HG03342 (cell line): ENCODE measurements at regions not wholly inside any gene's neighbourhood (a gene's known extent, or its start where the extent isn't known, plus 50 kb on each side); places are given as distances from the start of the nearest gene placed in this dataset.

ENCODE experiments used
- ATAC-seq: cut with Tn5 transposase; IDR thresholded peaks from one replicate; pipeline ENCODE4 v1.9.1; 2021; ENCODE audit warnings: mild to moderate bottlenecking, moderate library complexity; ENCODE audit not compliant: unreplicated experiment

DNA sequence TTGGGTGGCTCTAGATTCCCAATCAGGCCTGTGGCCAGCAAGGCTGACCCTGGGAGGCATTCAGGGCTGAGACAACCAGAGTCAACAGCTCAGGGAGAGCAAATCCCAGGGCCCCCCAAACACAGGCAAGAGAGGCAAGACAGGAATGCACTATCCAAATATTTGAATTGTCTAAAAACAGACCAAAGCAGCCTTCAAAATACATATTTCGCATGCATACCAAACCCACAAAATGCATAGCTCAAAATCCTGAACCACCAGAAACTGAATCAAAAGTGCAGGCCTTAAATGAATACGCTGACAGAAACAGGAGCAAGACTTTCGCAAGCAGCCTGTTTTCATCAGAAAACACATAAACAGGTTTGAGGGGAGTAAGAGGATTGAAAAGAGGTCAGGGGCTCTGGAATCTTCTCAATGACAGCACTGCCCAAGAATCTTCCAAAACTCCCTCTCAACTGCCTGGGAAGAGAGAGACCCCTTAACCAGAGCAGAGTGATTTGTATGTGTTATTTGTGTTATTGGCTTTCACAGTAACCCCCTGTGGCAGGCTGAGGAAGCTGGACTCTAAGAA, 213.6 kb upstream of the CDH5 start:
- ATAC-seq: no peak

DNA sequence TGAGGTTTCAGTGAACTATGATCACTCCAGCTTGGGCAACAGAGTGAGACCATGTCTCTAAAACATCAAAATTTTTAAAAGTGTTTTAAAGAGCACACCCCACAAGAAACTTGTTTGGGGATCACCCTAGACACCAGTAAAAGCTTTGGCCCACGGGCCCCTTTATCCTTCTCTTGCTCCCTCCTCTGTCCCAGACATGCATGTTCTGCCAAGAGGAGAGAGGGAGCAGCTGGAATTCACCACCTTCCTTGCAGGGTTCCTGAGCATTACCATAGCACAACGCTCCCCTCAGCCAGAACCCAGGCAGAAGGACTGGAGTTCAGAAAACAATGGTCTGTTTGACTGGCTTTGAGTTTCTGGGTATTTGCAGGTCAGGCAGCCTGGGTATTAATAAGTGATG, 214.3 kb upstream of the CDH5 start:
- no peak for ATAC-seq

DNA sequence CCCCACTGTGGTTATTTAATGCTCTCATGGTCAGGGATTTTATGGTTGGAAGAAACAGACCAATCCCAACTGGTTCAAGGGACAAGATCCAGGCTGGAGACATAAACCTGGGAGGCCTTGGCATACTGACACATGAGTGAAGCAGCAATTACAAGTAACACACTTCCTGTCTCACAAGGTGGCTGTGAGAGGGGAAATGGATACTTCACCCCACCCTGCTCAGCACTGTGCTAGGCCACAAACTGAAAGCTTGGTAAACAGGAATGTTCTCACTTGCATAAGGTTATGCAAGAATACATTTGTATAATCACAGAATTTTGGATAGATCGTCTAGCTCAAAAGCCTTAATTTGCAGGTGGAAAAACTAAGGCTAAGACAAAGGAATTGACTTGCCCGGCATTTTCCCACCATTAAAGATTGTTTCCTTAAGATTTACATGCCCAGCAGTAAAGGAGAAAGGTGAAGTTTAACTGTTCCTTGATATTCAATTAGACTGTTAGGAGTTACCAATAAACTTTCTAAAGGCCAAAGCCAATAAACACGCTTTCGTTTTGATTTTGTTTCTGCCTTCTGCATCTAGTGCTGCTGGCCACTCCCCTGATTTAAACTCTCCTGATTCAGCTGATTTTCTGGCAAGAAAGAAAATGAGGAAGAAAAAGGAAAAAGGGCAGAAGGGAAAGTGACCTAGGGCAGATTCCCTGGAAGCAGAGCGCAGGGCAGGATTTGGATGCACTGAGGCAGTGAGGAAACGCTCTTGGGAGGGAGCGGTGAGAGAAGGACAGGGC, 215.6 kb upstream of the CDH5 start:
- ATAC-seq: no peak

DNA sequence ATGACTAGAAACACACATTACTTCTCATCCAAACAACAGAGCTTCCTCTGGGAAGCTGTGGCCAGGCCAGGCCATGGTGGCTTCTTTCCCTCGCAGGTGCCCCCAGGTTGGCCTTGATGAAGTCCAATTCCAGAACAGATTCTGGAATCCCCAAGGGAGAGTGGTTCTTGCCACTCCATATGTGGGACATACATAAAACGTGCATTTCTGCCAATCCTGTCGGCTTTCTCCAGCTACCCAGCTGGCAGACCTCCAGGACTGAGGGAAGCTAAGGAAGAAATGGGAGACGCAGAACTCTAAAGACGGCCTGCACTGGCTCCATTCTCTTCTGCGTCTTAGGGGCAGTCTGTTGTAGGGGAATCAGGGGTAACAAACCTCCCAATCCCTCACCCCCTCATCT, 219.2 kb upstream of the CDH5 start:
- ATAC-seq: no peak

DNA sequence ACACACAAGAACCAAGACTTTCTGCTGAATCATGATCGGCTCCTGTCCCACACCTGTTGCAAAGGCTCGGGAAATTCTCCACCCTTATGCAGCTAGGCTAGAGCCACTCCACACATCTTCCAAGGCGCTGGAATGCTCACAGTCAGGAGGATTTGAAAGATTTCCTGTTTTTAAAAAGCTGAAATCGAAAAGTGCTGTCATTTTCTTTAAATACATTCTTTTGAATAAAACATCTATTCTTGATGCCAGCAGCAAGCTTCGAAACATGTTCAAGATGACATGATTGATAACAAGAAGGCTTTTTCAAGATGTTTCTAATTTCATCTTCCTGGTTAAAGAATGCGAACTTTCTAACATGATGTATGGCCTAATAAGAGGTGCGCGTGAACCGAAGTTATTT, 219.7 kb upstream of the CDH5 start:
- no peak for ATAC-seq

DNA sequence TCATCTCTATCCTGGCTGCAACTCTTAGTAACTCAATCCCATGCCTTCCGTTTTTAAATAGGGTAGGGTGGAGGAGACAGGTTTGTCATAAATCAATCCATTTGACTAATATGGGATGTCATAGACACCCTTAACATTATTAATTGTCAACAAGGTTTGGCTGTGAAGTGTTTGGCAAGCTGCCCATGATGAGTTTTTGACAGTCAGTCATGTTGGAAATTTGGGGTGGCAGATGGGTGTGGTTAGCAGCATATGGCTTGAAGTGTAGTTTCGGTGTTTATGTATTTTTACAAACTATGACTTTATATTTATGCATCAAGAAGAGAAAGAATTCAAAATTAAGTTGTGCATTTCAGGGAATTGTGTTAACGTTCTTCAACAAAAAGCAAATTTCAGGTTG, 221.8 kb upstream of the CDH5 start:
- ATAC-seq: no peak

DNA sequence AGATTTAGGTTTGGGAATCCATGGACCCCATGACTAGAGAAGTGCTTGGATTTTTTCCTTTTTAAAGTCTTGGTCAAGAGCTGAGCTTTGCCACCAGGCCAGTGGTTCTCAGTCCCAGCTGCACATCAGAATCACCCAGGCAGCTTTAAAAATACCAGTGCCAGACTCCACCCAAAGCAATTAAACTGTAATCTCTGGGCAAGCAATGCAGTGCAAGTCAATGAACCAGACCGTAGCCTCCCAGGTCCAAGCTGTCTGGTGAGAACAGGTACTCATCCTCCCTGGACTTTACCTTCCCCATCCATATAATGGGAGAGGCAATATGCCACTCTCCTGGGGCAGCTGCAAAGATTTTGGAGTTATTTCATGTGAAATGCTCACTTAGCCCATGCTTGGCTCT, 223.1 kb upstream of the CDH5 start:
- ATAC-seq: no peak

DNA sequence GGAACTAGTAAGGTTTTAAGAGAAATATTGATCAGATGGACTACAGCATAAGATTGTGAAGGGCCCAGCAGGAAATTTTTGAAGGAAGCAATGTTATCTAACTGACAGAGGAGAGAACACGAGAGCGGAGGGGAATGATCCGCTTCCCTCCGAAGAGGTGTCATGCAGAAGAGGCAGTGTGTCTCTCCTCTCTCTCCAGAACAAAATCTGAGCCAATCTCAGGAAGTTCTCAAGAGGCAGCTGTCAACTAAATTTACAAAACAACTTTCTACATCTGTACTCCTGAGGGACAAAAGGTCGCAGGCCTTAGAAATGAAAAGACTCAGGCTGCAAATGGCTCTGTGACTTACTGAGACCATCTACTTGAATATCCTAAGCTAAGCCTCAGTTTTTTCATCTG, 224.6 kb upstream of the CDH5 start:
- no peak for ATAC-seq

DNA sequence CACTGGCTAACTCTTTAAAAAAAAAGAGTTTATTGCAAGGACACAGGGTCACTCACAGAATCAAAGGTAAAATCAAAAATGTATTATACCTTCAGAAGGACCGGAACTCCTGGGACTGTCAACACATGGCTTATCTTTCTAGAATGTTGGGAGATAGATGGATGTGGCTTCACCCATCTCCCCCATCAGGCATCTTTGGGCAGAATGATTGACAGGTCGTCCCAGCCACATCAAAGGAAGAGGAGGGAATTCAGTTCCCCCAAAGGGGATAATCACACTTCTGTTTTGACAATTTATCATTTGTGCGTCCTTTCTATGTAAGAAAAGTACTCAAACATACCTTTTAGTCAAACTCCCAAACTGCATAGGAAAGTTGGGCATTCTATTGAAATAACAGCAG, 228.6 kb upstream of the CDH5 start:
- ATAC-seq: no peak

DNA sequence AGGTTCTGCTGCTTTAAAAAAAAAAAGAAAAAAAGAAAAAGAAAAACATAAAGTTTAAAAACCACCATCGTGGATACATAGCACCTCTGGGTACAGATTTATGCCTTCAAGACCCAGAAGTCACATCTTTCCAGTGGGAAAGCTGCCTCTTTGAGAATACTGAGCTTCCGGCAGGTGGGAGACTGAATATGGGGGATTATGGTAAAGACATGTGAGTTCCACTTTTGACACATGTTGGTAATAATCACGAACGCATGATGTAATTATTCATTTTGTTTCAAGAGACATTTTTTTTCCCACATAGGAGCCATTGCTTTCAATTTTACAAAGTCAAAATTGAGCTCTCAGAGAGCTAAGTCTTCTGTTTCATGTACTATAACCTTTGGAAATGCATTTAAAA, 229.7 kb upstream of the CDH5 start:
- no peak for ATAC-seq

DNA sequence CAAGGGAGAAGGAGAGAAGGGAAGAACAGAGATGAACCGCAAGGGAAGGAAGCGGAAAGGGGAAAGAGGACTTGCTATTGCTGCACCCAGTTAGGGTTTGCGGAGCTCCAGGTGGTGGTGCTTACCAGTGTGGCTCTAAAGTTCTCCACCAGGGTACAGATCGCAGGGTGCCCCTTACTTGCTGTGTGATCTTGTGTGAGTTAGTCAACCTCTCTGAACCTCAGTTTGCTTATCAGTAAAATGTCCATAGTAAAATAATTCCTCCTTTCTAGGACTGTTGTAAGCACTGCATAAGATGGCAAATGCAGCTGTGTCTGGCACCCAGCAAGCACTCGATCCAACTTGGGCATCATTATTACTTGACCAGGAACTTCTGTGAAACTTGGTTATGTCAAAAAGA, 230.7 kb upstream of the CDH5 start:
- ATAC-seq: no peak

DNA sequence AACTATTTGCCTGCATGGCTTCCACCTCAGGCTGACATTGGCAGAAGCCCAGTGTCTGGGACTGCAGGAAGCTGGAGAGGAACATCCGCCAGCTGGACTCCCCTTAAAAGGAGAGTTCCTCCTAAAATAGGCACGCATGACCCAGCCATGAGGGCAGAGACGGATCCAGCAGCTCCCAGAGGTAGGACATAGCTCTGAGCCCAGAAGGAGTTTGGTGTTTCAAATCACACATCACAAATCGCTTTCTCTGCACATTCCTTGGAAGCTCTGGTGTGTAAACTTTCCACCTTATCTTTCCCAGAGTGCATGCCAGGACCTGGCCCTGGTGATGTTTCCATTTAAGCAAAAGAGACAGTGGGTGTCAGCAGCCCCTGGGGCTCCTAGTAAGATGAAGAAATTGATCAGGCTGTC, 231.1 kb upstream of the CDH5 start:
- no peak for ATAC-seq

DNA sequence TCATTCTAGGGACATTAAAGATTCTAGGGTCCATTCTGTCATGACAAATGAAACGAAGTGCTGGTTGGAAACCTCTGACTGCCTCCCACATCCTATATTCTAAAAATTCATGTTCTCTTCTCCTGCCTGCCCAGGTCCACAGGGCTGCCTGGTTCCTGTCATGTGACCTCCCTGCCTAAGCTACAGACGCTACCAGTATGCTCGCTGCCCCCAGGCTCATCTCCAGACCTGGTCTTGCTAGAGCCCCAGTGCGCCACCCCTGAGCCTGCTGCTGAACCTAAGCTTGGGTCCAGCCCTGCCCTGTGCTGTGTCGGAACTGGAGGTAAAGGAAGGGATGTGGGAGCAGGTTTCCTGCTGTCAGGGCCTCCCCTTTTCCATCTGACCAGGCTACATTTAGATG, 231.6 kb upstream of the CDH5 start:
- ATAC-seq: no peak

DNA sequence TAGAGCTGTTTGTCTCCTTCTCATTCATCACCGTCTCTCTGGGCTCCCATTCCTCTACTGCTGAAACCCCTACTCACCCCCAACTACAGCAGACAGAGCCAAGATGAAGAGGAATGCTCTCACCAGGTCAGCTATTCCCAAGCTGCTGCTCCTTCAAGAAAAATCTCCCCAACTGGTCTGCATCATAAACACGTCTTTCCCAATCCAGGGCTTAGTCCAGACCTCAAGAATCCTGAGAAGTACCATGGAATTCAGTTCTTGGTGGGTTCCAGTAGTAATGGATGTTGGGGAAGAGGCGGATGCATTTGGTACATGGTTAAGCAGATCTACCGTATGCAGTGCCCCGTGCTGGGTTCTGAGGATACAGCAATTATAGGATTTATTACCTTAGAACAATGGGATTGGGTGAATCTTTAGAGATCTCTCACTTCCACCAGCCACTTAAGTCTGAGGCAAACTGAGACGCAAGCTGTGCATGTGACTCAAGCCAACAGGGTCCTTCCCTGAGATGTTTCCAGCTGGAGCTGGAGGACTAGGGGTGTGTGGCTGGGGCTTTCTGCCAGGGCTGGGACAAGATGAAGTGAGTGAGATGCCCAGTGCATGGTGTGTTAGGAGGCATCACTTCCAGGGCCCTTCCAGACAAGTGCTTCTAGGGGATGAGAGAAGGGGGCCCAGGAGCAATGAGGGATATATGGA, 232.7 kb upstream of the CDH5 start:
- ATAC-seq: no peak

DNA sequence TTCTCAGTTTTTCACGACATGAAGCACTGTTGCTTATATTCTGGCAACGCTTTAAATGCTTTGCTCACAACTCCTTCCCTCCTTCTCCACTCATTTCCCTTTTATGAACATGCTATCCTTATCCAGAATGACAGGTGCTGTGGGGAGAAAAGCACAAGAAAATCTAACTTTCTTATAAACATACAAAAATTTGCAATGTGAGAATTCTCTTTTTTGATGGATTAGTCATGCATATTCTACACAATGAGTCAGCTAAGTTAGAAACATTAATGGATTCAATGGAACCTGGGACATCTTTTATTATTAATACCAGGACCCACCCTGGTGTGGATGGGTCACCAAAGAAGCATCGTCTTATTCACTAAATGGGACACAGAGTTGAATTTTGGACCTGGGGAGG, 234.6 kb upstream of the CDH5 start:
- ATAC-seq: no peak

DNA sequence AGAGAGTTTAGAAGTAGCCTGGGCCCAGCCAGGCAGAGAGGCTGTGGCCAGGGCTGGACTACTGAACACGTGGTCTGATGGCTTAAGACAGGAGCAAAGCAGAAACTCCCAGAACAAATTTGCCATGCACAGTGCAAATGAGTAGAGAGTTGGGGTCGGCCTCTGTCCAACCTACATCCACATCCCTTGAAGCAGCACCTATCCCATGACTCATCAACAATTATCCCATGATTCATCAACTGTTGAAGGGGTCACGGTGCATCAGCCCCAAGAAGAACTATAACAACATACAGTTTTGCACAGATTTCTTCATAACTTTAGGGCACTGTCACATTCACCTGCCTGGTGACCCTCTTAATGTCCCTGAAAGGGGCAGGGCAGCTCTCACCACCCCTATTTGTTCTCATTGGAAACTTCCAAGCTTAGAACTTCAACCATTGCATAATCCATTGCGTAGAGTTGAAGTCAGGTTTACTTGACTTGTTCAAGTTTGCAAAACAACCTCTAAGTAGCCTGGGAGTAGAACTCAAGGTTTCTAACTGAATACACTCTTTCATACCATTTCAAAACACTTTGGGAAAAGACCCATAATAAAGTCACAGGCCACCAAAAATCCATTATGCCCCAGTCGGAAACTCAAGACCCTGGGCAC, 235.2 kb upstream of the CDH5 start:
- ATAC-seq: no peak

DNA sequence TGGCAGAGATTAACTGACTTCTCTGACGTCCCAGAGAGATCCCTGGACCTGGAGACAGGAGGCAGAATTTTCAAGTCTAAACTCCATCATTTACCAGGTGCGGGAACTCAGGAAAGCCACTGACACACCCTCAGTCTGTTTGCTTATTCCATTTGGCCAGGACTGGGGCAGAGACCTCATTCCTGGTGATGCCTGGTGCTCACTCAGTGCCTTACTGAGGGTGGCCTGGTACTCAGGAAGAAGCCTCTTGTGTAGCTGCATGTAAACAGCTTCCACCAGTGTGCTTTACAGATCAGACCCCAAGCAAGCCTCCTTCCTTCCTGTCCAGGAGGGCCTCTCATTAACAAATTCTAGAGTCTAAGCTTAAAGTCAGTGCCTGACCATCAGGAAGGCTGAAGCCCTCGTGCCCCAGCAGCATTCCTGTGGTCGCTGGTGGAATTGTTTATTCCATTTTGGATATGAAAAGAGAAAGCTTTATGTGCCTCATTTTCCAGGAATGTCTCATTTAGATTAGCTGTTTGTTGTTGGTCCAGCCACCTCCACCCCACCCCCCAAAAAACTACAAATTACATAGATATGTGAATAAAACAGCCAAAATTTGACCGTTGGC, 236.1 kb upstream of the CDH5 start:
- no peak for ATAC-seq

DNA sequence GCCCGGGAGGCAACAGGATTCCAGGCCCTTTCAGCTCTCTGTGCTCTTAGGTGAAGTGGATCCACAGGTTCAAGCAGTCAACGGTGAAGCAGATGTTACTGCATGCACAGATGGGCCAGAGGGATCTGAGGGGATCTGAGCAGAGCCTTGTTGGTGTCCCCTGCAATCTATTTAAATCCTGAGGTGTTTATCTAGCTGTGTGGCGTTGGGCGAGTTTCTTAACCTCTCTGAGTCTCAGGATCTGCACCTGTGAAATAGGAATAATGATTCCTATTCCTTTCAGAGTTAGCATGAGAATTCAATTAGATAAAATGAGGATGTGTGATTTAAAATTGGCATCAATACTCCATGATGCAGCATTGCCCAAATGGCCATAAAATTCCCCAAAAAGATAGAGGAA, 237.3 kb upstream of the CDH5 start:
- ATAC-seq: no peak

DNA sequence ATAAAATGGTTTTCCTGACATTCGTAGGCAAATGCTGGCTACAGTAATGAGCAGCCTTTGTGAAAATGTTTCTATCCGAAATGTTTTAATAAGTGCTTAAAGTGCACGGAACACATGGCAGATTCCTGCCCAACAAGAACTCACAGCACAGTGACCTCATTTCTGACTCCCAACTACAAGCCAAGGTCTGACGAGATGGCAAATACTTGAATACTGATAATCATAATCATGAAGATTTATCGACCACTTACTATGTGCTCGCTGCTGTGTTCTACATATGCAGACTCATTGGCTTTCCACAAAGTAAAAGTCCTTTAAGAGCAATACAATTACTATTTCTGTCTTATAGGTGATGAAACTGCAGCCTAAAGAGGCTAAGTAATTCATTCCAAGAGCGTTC, 238.1 kb upstream of the CDH5 start:
- no peak for ATAC-seq

DNA sequence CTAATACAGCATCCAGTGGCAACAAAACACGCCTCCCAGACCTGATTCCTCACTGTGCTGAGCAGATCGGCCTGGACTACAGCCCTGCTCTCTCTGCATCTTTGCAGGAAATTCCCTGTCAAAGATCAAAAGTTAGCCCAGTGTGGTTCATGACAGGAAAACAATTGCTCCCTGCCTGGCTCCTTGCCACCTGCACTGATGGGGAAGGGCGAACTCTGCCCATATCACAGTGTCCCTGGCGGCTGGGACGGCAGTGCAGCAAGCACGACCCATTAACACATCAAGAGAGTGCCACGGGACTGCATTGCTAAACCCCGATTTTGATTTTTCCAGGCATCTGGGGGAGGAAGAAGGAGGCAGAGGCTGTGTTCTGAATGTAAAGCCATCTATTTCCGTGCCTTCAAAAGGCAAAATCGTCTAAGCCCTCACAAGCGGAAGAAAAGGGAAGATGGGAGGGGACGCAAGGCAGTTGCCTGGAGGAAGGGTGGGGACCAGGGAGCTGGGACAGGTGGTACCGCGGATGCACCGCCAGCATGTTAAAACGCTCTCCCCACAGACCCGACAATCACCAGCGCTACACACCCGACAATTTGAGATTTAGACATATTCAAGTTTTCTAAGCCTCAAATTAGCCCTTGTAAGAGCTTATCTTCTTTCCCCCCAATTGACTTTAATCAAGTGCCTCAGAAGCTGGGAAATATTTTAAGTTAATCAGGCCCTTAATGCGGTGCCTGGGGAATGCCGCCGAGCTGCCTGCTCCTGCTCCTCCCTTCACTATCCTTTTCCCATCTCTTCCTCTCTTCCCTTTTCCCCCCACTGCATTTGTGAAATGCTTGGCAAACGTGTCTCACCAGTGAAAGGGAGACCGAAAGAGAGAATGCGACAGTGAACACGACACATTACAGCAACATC, 238.8 kb upstream of the CDH5 start:
- ATAC-seq: no peak
